ENCODE measurements at regions not wholly inside any gene's neighbourhood (a gene's known extent, or its start where the extent isn't known, plus 50 kb on each side); places are given as distances from the start of the nearest gene placed in this dataset.

GRCh38 chr4:53800741-53801140, 209.5 kb upstream of the LNX1 start:
- TF ChIP-seq CTCF (tag by site-specific recombination; IDR thresholded peaks at IDR 0.05) (no peak), ZNF645 (tag by site-specific recombination; IDR thresholded peaks at IDR 0.05) (no peak), KLF16 (tag by site-specific recombination; IDR thresholded peaks at IDR 0.05) (no peak), GFI1B (tag by site-specific recombination; IDR thresholded peaks at IDR 0.05) (no peak), ZNF701 (tag by site-specific recombination; IDR thresholded peaks at IDR 0.05) (no peak)
- TF ChIP-seq, protein P1, sequence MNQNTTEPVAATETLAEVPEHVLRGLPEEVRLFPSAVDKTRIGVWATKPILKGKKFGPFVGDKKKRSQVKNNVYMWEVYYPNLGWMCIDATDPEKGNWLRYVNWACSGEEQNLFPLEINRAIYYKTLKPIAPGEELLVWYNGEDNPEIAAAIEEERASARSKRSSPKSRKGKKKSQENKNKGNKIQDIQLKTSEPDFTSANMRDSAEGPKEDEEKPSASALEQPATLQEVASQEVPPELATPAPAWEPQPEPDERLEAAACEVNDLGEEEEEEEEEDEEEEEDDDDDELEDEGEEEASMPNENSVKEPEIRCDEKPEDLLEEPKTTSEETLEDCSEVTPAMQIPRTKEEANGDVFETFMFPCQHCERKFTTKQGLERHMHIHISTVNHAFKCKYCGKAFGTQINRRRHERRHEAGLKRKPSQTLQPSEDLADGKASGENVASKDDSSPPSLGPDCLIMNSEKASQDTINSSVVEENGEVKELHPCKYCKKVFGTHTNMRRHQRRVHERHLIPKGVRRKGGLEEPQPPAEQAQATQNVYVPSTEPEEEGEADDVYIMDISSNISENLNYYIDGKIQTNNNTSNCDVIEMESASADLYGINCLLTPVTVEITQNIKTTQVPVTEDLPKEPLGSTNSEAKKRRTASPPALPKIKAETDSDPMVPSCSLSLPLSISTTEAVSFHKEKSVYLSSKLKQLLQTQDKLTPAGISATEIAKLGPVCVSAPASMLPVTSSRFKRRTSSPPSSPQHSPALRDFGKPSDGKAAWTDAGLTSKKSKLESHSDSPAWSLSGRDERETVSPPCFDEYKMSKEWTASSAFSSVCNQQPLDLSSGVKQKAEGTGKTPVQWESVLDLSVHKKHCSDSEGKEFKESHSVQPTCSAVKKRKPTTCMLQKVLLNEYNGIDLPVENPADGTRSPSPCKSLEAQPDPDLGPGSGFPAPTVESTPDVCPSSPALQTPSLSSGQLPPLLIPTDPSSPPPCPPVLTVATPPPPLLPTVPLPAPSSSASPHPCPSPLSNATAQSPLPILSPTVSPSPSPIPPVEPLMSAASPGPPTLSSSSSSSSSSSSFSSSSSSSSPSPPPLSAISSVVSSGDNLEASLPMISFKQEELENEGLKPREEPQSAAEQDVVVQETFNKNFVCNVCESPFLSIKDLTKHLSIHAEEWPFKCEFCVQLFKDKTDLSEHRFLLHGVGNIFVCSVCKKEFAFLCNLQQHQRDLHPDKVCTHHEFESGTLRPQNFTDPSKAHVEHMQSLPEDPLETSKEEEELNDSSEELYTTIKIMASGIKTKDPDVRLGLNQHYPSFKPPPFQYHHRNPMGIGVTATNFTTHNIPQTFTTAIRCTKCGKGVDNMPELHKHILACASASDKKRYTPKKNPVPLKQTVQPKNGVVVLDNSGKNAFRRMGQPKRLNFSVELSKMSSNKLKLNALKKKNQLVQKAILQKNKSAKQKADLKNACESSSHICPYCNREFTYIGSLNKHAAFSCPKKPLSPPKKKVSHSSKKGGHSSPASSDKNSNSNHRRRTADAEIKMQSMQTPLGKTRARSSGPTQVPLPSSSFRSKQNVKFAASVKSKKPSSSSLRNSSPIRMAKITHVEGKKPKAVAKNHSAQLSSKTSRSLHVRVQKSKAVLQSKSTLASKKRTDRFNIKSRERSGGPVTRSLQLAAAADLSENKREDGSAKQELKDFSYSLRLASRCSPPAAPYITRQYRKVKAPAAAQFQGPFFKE (tag by site-specific recombination; IDR thresholded peaks at IDR 0.05; ENCODE audit: borderline replicate concordance), result no peak
